ENCODE measurements at regions not wholly inside any gene's neighbourhood (a gene's known extent, or its start where the extent isn't known, plus 50 kb on each side); places are given as distances from the start of the nearest gene placed in this dataset.

- intact Hi-C loops (cut with micrococcal nuclease): no loop called here
- no peak for TF ChIP-seq CTCF (IDR thresholded peaks at IDR 0.05; ENCODE audit: borderline replicate concordance)
- no peak overlapping the region for H3K27ac ChIP-seq (replicated peaks)
- peaks cover 70% of the 10 kb centered on the region for H3K27me3 ChIP-seq (ENCODE audit: low read depth)
- H3K9me3 ChIP-seq (replicated peaks): peaks cover 14% of the 10 kb centered on the region
- H3K36me3 ChIP-seq: no peaks in the 10 kb centered on the region
- no peaks in the 10 kb centered on the region for H3K4me1 ChIP-seq
- H3K4me3 ChIP-seq: no peak overlapping the region
- no peak for DNase-seq
Observed at GRCh38 chr16:86321491-86321890, 188.8 kb upstream of the FOXF1 start.

- no peak for DNase-seq
- Histone ChIP-seq H3K27ac (replicated peaks) (no peak overlapping the region), H3K27me3 (ENCODE audit: low read depth) (peaks cover 78% of the 10 kb centered on the region), H3K4me1 (no peaks in the 10 kb centered on the region), H3K36me3 (no peaks in the 10 kb centered on the region), H3K9me3 (replicated peaks) (peaks cover 14% of the 10 kb centered on the region), H3K4me3 (no peak overlapping the region)
- intact Hi-C loops (cut with micrococcal nuclease): no loop called here
- no peak for TF ChIP-seq CTCF (IDR thresholded peaks at IDR 0.05; ENCODE audit: borderline replicate concordance)
Observed at GRCh38 chr16:86322283-86322682, 188.0 kb upstream of the FOXF1 start.

- TF ChIP-seq CTCF (IDR thresholded peaks at IDR 0.05; ENCODE audit: borderline replicate concordance): no peak
- intact Hi-C loops (cut with micrococcal nuclease): no loop called here
- no peak overlapping the region for H3K4me3 ChIP-seq
- no peak overlapping the region for H3K27ac ChIP-seq (replicated peaks)
- peaks cover 83% of the 10 kb centered on the region for H3K27me3 ChIP-seq (ENCODE audit: low read depth)
- DNase-seq: no peak
- no peaks in the 10 kb centered on the region for H3K36me3 ChIP-seq
- H3K4me1 ChIP-seq: no peaks in the 10 kb centered on the region
- H3K9me3 ChIP-seq (replicated peaks): peaks cover 14% of the 10 kb centered on the region
Observed at GRCh38 chr16:86322806-86323205, 187.5 kb upstream of the FOXF1 start.

GRCh38 chr16:86324320-86324719 is 186.0 kb upstream of the FOXF1 start:
- peaks cover 14% of the 10 kb centered on the region for H3K9me3 ChIP-seq (replicated peaks)
- intact Hi-C loops (cut with micrococcal nuclease): no loop called here
- no peak for TF ChIP-seq CTCF (IDR thresholded peaks at IDR 0.05; ENCODE audit: borderline replicate concordance)
- H3K27ac ChIP-seq (replicated peaks): no peak overlapping the region
- H3K4me3 ChIP-seq: no peak overlapping the region
- no peaks in the 10 kb centered on the region for H3K4me1 ChIP-seq
- H3K27me3 ChIP-seq (ENCODE audit: low read depth): peaks cover 97% of the 10 kb centered on the region
- no peaks in the 10 kb centered on the region for H3K36me3 ChIP-seq
- DNase-seq: no peak

- Histone ChIP-seq H3K4me3 (no peak overlapping the region), H3K9me3 (replicated peaks) (peaks cover 14% of the 10 kb centered on the region), H3K36me3 (no peaks in the 10 kb centered on the region), H3K27me3 (ENCODE audit: low read depth) (peaks cover 97% of the 10 kb centered on the region), H3K27ac (replicated peaks) (no peak overlapping the region), H3K4me1 (no peaks in the 10 kb centered on the region)
- intact Hi-C loops (cut with micrococcal nuclease): no loop called here
- no peak for TF ChIP-seq CTCF (IDR thresholded peaks at IDR 0.05; ENCODE audit: borderline replicate concordance)
- no peak for DNase-seq
Observed at GRCh38 chr16:86325360-86325759, 185.0 kb upstream of the FOXF1 start.

- intact Hi-C loops (cut with micrococcal nuclease): no loop called here
- DNase-seq: no peak
- no peaks in the 10 kb centered on the region for H3K4me1 ChIP-seq
- no peak for TF ChIP-seq CTCF (IDR thresholded peaks at IDR 0.05; ENCODE audit: borderline replicate concordance)
- H3K27me3 ChIP-seq (ENCODE audit: low read depth): peaks cover 97% of the 10 kb centered on the region
- H3K9me3 ChIP-seq (replicated peaks): peaks cover 14% of the 10 kb centered on the region
- no peaks in the 10 kb centered on the region for H3K36me3 ChIP-seq
- H3K27ac ChIP-seq (replicated peaks): no peak overlapping the region
- H3K4me3 ChIP-seq: no peak overlapping the region
Observed at GRCh38 chr16:86325895-86326294, 184.4 kb upstream of the FOXF1 start.
